Upper lobe of left lung (tissue), 6 donors: ENCODE measurements at regions not wholly inside any gene's neighbourhood (a gene's known extent, or its start where the extent isn't known, plus 50 kb on each side); places are given as distances from the start of the nearest gene placed in this dataset.
"Not testable (repeated sequence)": the region's sequence is repeated elsewhere in the genome, so short reads cannot be mapped to it uniquely, and the experiment has no call there.

Experiments
- ATAC-seq, 2 donors: fragments of 200-7000 bp; cut with Tn5 transposase; one replicate each; pipeline ENCODE4 v1.9.1; 2022; ENCODE audit warnings: mild to moderate bottlenecking in 2 of 2, moderate library complexity in 2 of 2; ENCODE audit not compliant: low FRiP score in 2 of 2
- DNase-seq, 2 donors: peaks; one replicate each; pipeline ENCODE4 v3.0.0-alpha.2; 2019 to 2020
- H3K27ac ChIP-seq, 4 donors: fragments of 200-600 bp; sonication (generic); one replicate each; pipeline ENCODE4 v1.5.1; 2016 to 2019
- H3K27me3 ChIP-seq, 4 donors: fragments of 200-600 bp; sonication (generic); one replicate each; pipeline ENCODE4 v1.5.1; 2017 to 2019
- H3K36me3 ChIP-seq, 4 donors: fragments of 200-600 bp; sonication (generic); one replicate each; pipeline ENCODE4 v1.5.1; 2016 to 2019
- H3K4me1 ChIP-seq, 4 donors: fragments of 200-600 bp; sonication (generic); one replicate each; pipeline ENCODE4 v1.5.1; 2018 to 2019
- H3K4me3 ChIP-seq, 4 donors: fragments of 200-600 bp; sonication (generic); one replicate each; pipeline ENCODE4 v1.5.1; 2017 to 2019; ENCODE audit warnings: mild to moderate bottlenecking in 2 of 4, moderate library complexity in 1 of 4
- H3K9me3 ChIP-seq, 4 donors: fragments of 200-600 bp; sonication (generic); one replicate each; pipeline ENCODE4 v1.5.1; 2018 to 2019
- EP300 ChIP-seq, 4 donors: sonication (generic); formaldehyde crosslinking; IDR thresholded peaks; one replicate each; pipeline ENCODE4 v1.5.1; 2017; ENCODE audit warnings: antibody characterized with exemption in 4 of 4, control low read depth in 2 of 4
- POLR2A ChIP-seq, 4 donors: fragments of 450-650 bp; IDR thresholded peaks; one replicate each; pipeline ENCODE4 v1.5.1; 2016 to 2017; ENCODE audit warnings: antibody characterized with exemption in 4 of 4, mild to moderate bottlenecking in 2 of 4
- POLR2AphosphoS5 ChIP-seq, 2 donors: sonication (generic); formaldehyde crosslinking; IDR thresholded peaks; one replicate each; pipeline ENCODE4 v1.5.1; 2017; ENCODE audit warnings: antibody characterized with exemption in 2 of 2
- WGBS, 2 donors: methylation state at CpG; one replicate each; pipeline ENCODE4 v1.1.5; 2017 to 2018; 5-methylcytosine and 5-hydroxymethylcytosine counted together
- TF ChIP-seq, protein P1 (sequence below), 6 experiments: fragments of 450-650 bp in 4 of 6; fragments of 200-600 bp in 2 of 6; sonication (generic) in 2 of 6; IDR thresholded peaks; one replicate each; pipeline ENCODE4 v1.5.1; 2016 to 2019; ENCODE audit warnings: antibody characterized with exemption in 6 of 6
- donor health status: DM: no; HTN: no; CAD: no; lungs with moderate emphysema.
- donor health status: DM: no; HTN: yes; CAD: no; lungs with severe emphysema.

DNA sequence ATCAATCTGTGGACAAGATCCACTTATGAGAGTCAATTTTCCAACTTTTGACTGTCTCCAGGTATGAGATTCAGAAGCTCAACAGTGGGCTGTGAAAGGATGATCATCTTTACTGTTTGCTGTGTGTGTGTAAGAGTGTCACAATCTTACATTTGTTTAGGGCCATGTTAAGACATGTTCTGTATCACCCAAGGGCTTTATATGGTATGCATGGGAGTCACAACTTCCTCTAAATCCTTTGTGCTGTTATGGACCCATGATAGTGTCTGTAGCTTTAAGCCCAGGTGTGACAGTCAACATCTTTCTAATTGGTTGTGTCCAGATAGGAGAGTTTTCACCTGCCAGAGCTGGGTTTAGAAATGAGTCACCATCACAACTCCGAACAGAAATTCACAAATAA is 70.2 kb downstream of the ZNF726 start:
- not testable (repeated sequence) for DNase-seq, ATAC-seq
- 47 to 92% methylated on average over 1 of the region's 1 CpG for WGBS, 2 donors

DNA sequence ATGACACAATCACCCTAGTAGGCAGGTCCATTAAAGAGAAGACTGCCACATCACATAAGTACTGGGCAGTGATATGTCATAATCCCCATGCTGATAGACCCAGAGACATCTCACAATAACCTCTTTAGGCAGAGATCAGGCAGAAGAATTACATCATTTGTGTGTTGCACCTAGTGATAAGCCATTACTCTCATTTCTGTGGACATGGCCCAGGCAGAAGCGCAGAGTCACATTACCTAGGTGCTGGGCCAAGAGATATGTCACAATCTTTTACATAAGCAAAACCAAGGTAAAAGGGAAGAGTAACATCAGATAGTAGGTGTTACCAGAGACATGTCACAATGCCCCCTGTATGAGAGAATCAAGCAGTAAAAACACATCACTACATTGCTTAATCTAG is 71.9 kb downstream of the ZNF726 start:
- Histone ChIP-seq H3K27me3 (no peaks in the 10 kb centered on the region), H3K4me3 (no peak overlapping the region), H3K4me1 (no peaks in the 10 kb centered on the region), H3K9me3 (no peaks in the 10 kb centered on the region), H3K27ac (no peak overlapping the region), H3K36me3 (no peaks in the 10 kb centered on the region)
- 92 to 100% methylated on average over 1 of the region's 1 CpG for WGBS, 2 donors
- no peak for DNase-seq
- TF ChIP-seq, protein P1, sequence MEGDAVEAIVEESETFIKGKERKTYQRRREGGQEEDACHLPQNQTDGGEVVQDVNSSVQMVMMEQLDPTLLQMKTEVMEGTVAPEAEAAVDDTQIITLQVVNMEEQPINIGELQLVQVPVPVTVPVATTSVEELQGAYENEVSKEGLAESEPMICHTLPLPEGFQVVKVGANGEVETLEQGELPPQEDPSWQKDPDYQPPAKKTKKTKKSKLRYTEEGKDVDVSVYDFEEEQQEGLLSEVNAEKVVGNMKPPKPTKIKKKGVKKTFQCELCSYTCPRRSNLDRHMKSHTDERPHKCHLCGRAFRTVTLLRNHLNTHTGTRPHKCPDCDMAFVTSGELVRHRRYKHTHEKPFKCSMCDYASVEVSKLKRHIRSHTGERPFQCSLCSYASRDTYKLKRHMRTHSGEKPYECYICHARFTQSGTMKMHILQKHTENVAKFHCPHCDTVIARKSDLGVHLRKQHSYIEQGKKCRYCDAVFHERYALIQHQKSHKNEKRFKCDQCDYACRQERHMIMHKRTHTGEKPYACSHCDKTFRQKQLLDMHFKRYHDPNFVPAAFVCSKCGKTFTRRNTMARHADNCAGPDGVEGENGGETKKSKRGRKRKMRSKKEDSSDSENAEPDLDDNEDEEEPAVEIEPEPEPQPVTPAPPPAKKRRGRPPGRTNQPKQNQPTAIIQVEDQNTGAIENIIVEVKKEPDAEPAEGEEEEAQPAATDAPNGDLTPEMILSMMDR (IDR thresholded peaks at IDR 0.05): no peak
- TF ChIP-seq EP300 (IDR thresholded peaks at IDR 0.05) (no peak), POLR2A (IDR thresholded peaks at IDR 0.05) (no peak)
- ATAC-seq: no peak

More for the DNA sequence above, 70.2 kb downstream of the ZNF726 start:
- not testable (repeated sequence) for H3K27me3 ChIP-seq, H3K9me3 ChIP-seq, H3K27ac ChIP-seq, H3K4me3 ChIP-seq, H3K36me3 ChIP-seq, H3K4me1 ChIP-seq

DNA sequence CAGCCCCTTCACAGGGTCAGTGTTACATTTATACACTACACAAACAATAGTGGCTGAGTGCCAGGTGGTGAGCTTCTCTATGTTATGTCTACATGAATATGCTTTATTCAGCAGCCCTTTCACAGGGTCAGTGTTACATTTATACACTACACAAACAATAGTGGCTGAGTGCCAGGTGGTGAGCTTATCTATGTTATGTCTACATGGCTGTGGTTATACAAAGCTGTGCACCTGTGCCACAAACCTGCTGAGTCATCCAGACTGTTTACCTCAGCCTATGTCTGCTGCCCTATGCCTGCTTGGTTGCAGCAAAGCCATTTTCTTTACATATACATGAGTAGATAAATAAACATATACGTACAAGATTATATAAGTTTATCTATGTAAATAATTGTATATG is 76.5 kb downstream of the ZNF726 start:
- no peak for DNase-seq
- TF ChIP-seq, protein P1 (IDR thresholded peaks at IDR 0.05): no peak
- no peak for TF ChIP-seq POLR2AphosphoS5 (IDR thresholded peaks at IDR 0.05)
- no peak for TF ChIP-seq POLR2A (IDR thresholded peaks at IDR 0.05)
- TF ChIP-seq EP300 (IDR thresholded peaks at IDR 0.05): no peak
- Histone ChIP-seq H3K9me3 (no peaks in the 10 kb centered on the region), H3K4me1 (no peaks in the 10 kb centered on the region), H3K36me3 (no peaks in the 10 kb centered on the region), H3K4me3 (no peak overlapping the region), H3K27ac (no peak overlapping the region), H3K27me3 (no peaks in the 10 kb centered on the region)
- ATAC-seq: no peak
- 66 to 91% methylated on average over 1 of the region's 1 CpG for WGBS, 2 donors

DNA sequence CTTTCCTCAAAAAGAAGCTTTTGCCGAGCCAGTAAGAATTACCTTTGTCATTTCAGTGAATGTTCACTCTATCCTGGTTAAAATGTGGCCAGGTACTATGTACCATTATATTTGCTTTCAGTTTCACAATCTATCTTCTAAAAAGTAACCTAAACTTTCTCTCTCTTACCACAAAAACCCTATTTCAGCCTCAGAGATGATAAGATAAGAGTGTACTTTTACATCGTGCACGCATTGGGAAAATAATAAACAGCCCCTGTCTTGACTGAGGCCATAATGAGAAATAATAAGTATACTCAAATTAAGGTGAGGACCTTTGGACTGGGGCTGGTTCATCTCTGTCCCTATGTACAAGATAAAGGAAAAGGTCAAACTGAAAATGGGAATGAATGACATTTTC is 77.7 kb downstream of the ZNF726 start:
- Histone ChIP-seq H3K4me1 (no peaks in the 10 kb centered on the region), H3K36me3 (no peaks in the 10 kb centered on the region)
- 54 to 61% methylated on average over 3 of the region's 3 CpGs for WGBS, 2 donors

DNA sequence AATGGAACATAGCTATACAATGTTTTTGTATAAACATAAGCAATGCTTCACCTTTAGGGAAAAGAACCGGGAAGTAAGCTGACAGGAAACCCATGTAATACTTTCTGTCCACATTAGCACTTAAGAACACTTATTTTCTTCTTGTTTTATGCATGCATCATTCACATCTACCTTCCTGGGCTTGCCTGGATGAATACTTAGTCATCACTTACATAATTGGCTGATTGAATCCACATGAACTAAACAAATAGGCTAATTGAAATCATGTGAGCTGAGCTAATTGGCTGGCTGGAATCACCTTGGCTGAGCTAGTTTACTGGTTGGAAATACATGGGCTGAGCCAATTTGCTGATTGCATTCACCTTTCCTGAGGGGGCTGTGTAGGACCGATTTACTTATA is 78.8 kb downstream of the ZNF726 start:
- 81 to 90% methylated on average over 2 of the region's 2 CpGs for WGBS, 2 donors
- no peaks in the 10 kb centered on the region for H3K4me1 ChIP-seq
- no peak for ATAC-seq

More for the DNA sequence above, 77.7 kb downstream of the ZNF726 start:
- Histone ChIP-seq H3K4me3 (no peak overlapping the region), H3K27me3 (no peaks in the 10 kb centered on the region), H3K27ac (no peak overlapping the region), H3K9me3 (peaks cover 0 to 3% (median 1%) of the 10 kb centered on the region in 4 donors)
- DNase-seq (no peak), ATAC-seq (no peak)
- TF ChIP-seq, protein P1 (IDR thresholded peaks at IDR 0.05): no peak
- TF ChIP-seq POLR2AphosphoS5 (IDR thresholded peaks at IDR 0.05) (no peak), EP300 (IDR thresholded peaks at IDR 0.05) (no peak), POLR2A (IDR thresholded peaks at IDR 0.05) (no peak)

More for the DNA sequence above, 78.8 kb downstream of the ZNF726 start:
- no peak for TF ChIP-seq POLR2A (IDR thresholded peaks at IDR 0.05)
- TF ChIP-seq POLR2AphosphoS5 (IDR thresholded peaks at IDR 0.05): no peak
- no peak for TF ChIP-seq EP300 (IDR thresholded peaks at IDR 0.05)
- TF ChIP-seq, protein P1 (IDR thresholded peaks at IDR 0.05): no peak
- Histone ChIP-seq H3K27me3 (no peaks in the 10 kb centered on the region), H3K9me3 (peaks cover 0 to 10% (median 4%) of the 10 kb centered on the region in 4 donors), H3K4me3 (no peak overlapping the region), H3K36me3 (no peaks in the 10 kb centered on the region), H3K27ac (no peak overlapping the region)
- DNase-seq: no peak
